ENCODE measurements at regions not wholly inside any gene's neighbourhood (a gene's known extent, or its start where the extent isn't known, plus 50 kb on each side); places are given as distances from the start of the nearest gene placed in this dataset.
"Not testable (repeated sequence)": the region's sequence is repeated elsewhere in the genome, so short reads cannot be mapped to it uniquely, and the experiment has no call there.

- Histone ChIP-seq H3K27ac (ENCODE audit: low read depth, low read length) (no peak overlapping the region), H3K9me3 (ENCODE audit: control insufficient read depth in 3 of 3, low read length in 3 of 3) (no peaks in the 10 kb centered on the region), H3K4me3 (ENCODE audit: low read length in 3 of 3) (no peak overlapping the region), H3K4me1 (ENCODE audit: control insufficient read depth in 3 of 3, insufficient read depth in 3 of 3, low read length in 3 of 3) (no peaks in the 10 kb centered on the region), H3K36me3 (ENCODE audit: control insufficient read depth in 3 of 3, insufficient read depth in 3 of 3, low read length in 3 of 3) (no peaks in the 10 kb centered on the region), H3K27me3 (ENCODE audit: control insufficient read depth in 3 of 3, insufficient read depth in 3 of 3, low read length in 3 of 3) (no peaks in the 10 kb centered on the region), H3K9ac (ENCODE audit: low read depth in 1 of 3, low read length in 3 of 3) (no peak overlapping the region)
These were observed 77.7 kb upstream of the TUSC1 start for GRCh38 chr9:25755951-25756350.

GRCh38 chr9:25752398-25752797 is 74.2 kb upstream of the TUSC1 start:
- Histone ChIP-seq H3K4me1 (ENCODE audit: control insufficient read depth in 3 of 3, insufficient read depth in 3 of 3, low read length in 3 of 3) (no peaks in the 10 kb centered on the region), H3K9ac (ENCODE audit: low read depth in 1 of 3, low read length in 3 of 3) (no peak overlapping the region), H3K4me3 (ENCODE audit: low read length in 3 of 3) (no peak overlapping the region), H3K36me3 (ENCODE audit: control insufficient read depth in 3 of 3, insufficient read depth in 3 of 3, low read length in 3 of 3) (no peaks in the 10 kb centered on the region), H3K27me3 (ENCODE audit: control insufficient read depth in 3 of 3, insufficient read depth in 3 of 3, low read length in 3 of 3) (no peaks in the 10 kb centered on the region), H3K9me3 (ENCODE audit: control insufficient read depth in 3 of 3, low read length in 3 of 3) (no peaks in the 10 kb centered on the region), H3K27ac (ENCODE audit: low read depth, low read length) (no peak overlapping the region)

DNA sequence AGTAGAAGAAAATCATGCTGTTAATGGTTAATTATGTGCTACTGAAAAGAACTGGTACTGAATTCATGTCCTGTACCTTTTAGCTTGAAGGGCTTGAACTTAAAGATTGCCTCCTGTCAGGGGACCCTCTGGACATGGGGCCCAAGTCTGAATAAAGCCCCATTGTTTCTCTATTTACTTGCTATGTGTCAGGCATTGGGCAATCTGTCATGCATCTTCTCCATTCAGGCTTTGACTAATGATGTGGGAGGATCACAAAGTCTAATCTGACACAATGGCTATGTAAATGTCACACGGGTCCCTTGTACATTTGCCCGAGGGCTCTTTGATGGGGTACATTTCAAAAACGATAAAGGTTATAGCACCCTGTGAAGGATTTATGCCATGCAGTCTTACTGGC is 64.0 kb upstream of the TUSC1 start:
- Histone ChIP-seq H3K36me3 (ENCODE audit: control insufficient read depth in 3 of 3, insufficient read depth in 3 of 3, low read length in 3 of 3) (no peaks in the 10 kb centered on the region), H3K27me3 (ENCODE audit: control insufficient read depth in 3 of 3, insufficient read depth in 3 of 3, low read length in 3 of 3) (no peaks in the 10 kb centered on the region), H3K9ac (ENCODE audit: low read depth in 1 of 3, low read length in 3 of 3) (no peak overlapping the region), H3K27ac (ENCODE audit: low read depth, low read length) (no peak overlapping the region), H3K4me1 (ENCODE audit: control insufficient read depth in 3 of 3, insufficient read depth in 3 of 3, low read length in 3 of 3) (no peaks in the 10 kb centered on the region), H3K9me3 (ENCODE audit: control insufficient read depth in 3 of 3, low read length in 3 of 3) (no peaks in the 10 kb centered on the region), H3K4me3 (ENCODE audit: low read length in 3 of 3) (no peak overlapping the region)

DNA sequence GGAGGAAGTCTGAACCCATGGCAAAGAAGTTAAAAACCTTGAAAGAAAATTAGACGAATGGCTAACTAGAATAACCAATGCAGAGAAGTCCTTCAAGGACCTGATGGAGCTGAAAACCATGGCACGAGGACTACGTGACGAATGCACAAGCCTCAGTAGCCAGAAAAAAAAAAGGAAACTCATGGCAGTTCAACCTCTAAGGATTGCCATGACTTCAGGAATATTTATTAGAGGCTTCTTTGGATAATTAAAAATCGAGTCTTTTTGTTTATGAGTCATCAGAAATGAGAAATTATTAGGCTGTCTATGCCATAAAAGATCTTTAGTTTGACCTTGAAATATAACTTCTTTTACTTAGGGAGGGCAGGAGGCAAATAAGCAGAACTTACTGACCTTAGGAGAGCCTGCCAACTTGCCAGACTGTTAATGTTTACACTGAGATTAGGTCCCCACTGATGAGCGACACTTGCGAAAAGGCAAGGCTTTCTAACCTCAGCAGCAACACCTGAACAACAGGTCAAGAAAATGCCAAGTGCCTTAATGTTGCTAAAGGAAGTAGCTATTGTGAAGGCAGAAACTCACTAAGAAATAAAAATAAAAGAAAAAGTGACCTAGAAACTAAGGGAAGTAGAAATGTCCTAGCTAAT is 55.2 kb upstream of the TUSC1 start:
- Histone ChIP-seq H3K27ac (ENCODE audit: low read depth, low read length) (no peak overlapping the region), H3K9me3 (ENCODE audit: control insufficient read depth in 3 of 3, low read length in 3 of 3) (no peaks in the 10 kb centered on the region), H3K27me3 (ENCODE audit: control insufficient read depth in 3 of 3, insufficient read depth in 3 of 3, low read length in 3 of 3) (no peaks in the 10 kb centered on the region), H3K4me1 (ENCODE audit: control insufficient read depth in 3 of 3, insufficient read depth in 3 of 3, low read length in 3 of 3) (no peaks in the 10 kb centered on the region), H3K4me3 (ENCODE audit: low read length in 3 of 3) (no peak overlapping the region), H3K9ac (ENCODE audit: low read depth in 1 of 3, low read length in 3 of 3) (no peak overlapping the region), H3K36me3 (ENCODE audit: control insufficient read depth in 3 of 3, insufficient read depth in 3 of 3, low read length in 3 of 3) (no peaks in the 10 kb centered on the region)

DNA sequence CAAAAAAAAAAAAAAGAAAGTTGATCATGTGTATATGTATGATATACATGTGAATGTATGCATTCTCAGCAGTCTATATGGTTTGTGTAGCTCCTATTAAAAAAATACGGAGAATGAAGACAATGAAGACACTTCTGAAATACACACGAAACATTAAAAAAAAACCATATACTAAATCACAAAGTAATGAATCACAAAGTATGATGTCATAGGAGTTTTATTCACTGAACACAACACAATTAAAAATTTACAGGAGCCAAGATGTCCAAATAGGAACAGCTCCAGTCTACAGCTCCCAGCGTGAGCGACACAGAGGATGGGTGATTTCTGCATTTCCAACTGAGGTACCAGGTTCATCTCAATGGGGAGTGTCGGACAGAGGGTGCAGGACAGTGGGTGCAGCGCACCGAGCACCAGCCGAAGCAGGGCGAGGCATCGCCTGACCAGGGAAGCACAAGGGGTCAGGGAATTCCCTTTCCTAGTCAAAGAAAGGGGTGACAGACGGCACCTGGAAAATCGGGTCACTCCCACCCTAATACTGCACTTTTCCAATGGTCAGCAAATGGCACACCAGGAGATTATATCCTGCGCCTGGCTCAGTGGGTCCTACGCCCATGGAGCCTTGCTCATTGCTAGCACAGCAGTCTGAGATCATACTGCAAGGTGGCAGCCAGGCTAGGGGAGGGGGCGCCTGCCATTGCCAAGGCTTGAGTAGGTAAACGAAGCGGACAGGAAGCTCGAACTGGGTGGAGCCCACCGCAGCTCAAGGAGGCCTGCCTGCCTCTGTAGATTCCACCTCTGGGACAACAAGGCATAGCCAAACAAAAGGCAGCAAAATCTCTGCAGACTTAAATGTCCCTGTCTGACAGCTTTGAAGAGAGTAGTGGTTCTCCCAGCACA is 53.9 kb upstream of the TUSC1 start:
- not testable (repeated sequence) for H3K36me3 ChIP-seq (ENCODE audit: control insufficient read depth in 3 of 3, insufficient read depth in 3 of 3, low read length in 3 of 3); H3K27ac ChIP-seq (ENCODE audit: low read depth, low read length); H3K4me3 ChIP-seq (ENCODE audit: low read length in 3 of 3); H3K4me1 ChIP-seq (ENCODE audit: control insufficient read depth in 3 of 3, insufficient read depth in 3 of 3, low read length in 3 of 3); H3K9ac ChIP-seq (ENCODE audit: low read depth in 1 of 3, low read length in 3 of 3); H3K27me3 ChIP-seq (ENCODE audit: control insufficient read depth in 3 of 3, insufficient read depth in 3 of 3, low read length in 3 of 3); H3K9me3 ChIP-seq (ENCODE audit: control insufficient read depth in 3 of 3, low read length in 3 of 3)

Data from skeletal muscle tissue (tissue), 3 donors.